LoVo (cell line): ENCODE measurements at regions not wholly inside any gene's neighbourhood (a gene's known extent, or its start where the extent isn't known, plus 50 kb on each side); places are given as distances from the start of the nearest gene placed in this dataset.

Experiments
- DNase-seq: peaks from one replicate; pipeline ENCODE4 v3.0.0-alpha.2; 2016; ENCODE audit warnings: low spot score

GRCh38 chr13:22091971-22092300 is 421.1 kb downstream of the FGF9 start:
- no peak for DNase-seq

GRCh38 chr13:22092791-22093560 is 422.1 kb downstream of the FGF9 start:
- DNase-seq = no peak

DNA sequence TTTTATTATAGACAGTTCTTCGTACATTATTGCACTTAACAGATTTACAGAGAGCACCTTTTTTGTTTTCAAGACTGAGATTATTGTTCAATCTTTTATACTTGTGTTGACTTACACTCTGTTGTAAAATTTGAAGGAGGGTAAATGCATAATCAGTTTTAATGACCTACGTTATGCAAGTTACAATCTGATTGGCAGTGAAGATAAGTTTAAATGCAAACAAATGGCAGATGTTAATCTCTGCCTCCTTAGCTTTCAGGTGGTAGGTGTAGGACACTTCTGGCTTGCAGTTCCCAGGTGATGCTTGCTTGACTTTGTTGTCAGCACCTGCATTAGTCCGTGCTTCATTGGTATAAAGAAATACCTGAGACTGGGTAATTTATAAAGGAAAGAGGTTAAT is 424.9 kb downstream of the FGF9 start:
- DNase-seq = no peak

- no peak for DNase-seq
Observed at GRCh38 chr13:22099585-22099984, 428.7 kb downstream of the FGF9 start.

DNA sequence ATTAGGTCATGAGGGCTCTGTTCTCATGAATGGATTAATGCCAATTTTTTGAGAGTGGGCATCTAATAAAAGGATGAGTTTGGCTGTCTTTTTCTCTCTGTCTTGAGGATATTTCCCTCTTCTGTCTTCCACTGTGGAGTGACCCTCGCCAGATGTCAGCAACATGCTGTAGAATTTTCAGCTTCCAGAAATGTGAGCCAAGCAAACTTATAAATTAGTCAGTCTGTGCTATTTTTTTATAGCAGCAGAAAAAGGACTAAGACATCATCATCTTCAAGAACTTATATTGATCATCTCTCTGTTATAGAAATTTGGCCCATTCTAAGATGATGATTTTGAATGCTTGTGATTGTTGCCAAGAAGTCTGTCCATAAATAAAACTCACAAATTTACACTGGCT is 431.4 kb downstream of the FGF9 start:
- no peak for DNase-seq

- DNase-seq = no peak
Observed at GRCh38 chr13:22103046-22104027, 432.5 kb downstream of the FGF9 start.

DNA sequence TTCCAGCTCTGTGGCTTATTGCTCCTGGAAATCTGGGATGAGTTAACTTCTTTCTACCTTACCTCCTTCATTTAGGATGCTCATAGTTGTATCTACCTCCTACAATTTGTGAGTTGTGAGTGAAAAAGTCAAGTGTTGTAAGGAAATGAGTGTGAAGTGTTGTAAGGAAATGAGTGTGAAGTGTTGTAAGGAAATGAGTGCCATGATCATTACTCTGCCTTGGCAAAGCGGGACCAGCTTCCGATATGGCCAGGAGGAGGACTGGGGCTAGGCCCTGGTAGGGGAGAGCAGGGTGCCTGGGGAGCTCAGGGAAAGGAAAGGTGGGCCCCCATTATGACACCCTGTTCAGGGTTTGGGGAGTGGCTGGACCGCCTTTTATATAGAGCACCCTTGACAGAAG is 435.2 kb downstream of the FGF9 start:
- no peak for DNase-seq

DNA sequence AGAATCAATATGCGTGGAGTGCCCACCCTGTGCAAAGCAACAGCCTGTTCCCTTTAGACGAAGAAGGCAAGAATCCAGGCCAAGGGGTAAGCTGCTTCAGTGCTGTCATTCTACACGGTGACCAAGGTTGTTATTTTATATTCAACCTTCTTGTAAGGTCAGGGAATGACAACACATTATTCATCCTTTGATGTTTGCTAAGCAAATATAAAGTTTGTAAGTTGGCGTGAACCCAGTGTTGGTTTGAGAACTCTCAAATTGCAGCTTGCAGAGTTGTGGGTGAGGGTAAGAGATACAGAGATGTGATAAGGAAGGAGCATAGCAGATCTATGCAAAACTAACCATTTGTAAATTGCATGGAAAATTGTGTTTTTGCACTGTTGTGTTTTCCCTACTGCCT is 436.7 kb downstream of the FGF9 start:
- peak; percentile 43 for DNase-seq

- no peak for DNase-seq
Observed at GRCh38 chr13:22108283-22108942, 437.5 kb downstream of the FGF9 start.

GRCh38 chr13:22108979-22109378 is 438.1 kb downstream of the FGF9 start:
- DNase-seq = no peak

DNA sequence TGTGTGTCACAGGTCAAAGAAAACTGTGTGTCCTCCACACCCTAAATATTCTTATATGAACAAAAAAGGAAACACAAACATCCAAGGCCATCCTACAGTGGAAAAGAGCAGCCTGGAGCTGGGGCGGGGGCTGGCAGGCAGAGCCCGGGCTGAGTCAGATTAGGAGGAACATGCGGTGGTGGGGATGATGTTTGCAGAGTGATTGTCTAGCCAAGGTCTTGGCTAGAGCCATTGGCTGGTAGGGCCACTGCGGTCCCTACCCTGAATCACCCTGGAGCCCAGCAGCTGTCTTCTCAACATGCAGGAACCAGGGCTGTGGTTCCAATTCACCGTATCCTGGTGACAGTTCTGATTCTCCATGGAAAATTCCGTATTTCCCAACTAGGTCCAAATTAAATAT is 439.5 kb downstream of the FGF9 start:
- DNase-seq = no peak

DNA sequence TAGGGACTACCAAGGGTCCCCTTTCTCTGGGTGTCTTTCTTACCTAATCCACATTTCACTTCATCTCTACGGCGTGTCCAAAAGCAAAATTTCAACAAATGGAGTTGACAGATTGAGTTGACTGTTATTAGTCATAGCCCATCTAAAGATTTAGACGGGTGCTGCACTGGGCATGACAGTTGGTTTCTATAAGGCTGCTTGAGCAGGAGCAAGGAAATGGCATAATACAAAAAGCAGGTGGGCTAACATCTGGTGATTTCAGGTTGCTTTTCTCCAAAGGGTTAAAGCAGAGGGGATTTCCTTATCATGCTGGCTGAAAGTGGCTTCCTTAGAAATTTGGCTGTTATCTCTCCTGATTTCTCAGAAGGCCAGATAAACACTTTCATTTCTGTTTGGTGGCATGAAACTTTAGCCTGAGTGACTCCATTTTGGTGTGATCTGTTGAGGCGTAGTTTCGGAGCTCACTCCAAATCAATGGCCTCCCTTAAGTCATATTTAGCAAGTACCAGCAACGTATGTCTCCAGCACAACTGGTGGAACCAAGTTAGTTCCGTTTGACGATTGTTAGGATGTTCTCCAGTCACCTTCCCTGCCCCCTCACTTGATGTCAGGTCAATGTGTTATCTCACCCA is 440.4 kb downstream of the FGF9 start:
- no peak for DNase-seq

GRCh38 chr13:22111961-22112360 is 441.1 kb downstream of the FGF9 start:
- DNase-seq = no peak

- no peak for DNase-seq
Observed at GRCh38 chr13:22112956-22113745, 442.3 kb downstream of the FGF9 start.

GRCh38 chr13:22114630-22115311 is 443.9 kb downstream of the FGF9 start:
- DNase-seq = no peak

GRCh38 chr13:22118158-22118557 is 447.3 kb downstream of the FGF9 start:
- DNase-seq = no peak

GRCh38 chr13:22120646-22121045 is 449.8 kb downstream of the FGF9 start:
- DNase-seq = no peak

DNA sequence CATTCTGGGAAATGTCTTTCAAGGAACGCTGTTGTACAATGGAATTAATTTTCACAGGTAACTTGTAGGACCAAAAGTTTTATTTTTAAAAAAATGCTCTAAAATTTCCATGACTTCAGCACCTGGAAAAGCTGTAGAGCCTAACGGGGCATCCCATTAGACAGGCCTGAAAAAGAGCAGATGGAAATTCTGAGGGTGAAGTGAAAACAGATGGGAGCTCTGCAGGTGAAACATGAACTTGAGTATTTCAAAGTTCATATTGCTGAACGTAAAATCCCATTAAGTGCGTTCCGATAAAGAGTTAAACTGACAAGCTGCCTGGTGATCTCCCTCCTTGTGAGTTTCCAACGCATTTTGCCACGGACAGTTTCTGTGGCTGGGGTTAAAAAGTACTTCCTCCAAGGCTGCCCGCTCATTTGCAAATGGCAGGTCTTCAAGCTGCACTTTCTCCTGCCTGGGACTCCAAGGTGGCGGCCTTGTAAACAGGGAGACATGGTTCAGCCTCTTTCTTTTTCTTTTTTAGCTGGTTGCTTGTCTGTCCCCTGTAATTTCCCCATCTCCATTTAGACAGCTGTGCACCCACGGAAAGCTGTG is 450.4 kb downstream of the FGF9 start:
- no peak for DNase-seq

DNA sequence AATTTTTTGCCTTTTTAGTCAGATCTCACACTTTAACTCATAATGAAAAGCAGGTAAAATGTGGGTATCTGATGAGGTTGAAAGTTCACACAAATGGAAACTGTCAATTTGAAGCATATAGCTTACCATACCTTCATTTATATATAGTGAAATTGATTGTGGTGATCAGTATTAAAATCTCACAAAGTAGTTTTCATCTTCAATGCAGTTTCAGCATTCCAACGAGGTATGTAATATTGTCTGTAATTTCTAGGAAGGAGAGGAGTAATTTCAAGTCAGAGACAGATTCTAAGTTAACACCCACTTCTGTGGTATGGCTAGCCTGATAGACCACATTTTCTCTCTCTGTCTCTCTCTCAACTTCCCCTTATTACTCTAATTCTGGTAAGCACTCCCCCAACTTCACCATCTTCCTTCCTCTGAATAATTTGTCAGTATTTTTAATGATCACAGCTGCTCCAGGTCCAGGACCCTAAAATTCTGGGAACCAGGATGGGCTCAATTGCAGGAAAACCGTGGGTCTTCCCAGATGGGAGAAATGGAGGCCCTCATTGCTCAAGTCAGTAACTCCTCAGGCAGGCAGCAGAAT is 455.7 kb downstream of the FGF9 start:
- DNase-seq = no peak
